Tibial nerve (tissue), 4 donors: ENCODE measurements at regions not wholly inside any gene's neighbourhood (a gene's known extent, or its start where the extent isn't known, plus 50 kb on each side); places are given as distances from the start of the nearest gene placed in this dataset.

ENCODE experiments used
- DNase-seq, 2 donors: peaks; one replicate each; pipeline ENCODE4 v3.0.0-alpha.2; 2019; ENCODE audit warnings: low spot score in 2 of 2
- H3K27ac ChIP-seq, 4 donors: fragments of 200-600 bp; sonication (generic) in 3 of 4; one replicate each; pipeline ENCODE4 v1.5.1; 2017 to 2019; ENCODE audit warnings: mild to moderate bottlenecking in 1 of 4
- H3K27me3 ChIP-seq, 2 donors: fragments of 200-600 bp; sonication (generic) in 1 of 2; one replicate each; pipeline versions ENCODE4 v1.5.1 to v1.6.0; 2017 to 2019
- H3K36me3 ChIP-seq, 3 donors: fragments of 200-600 bp; sonication (generic); one replicate each; pipeline ENCODE4 v1.5.1; 2018 to 2019
- H3K4me1 ChIP-seq, 4 donors: fragments of 200-600 bp; sonication (generic) in 3 of 4; one replicate each; pipeline ENCODE4 v1.5.1; 2017 to 2019
- H3K4me3 ChIP-seq, 4 donors: fragments of 200-600 bp; sonication (generic) in 3 of 4; one replicate each; pipeline ENCODE4 v1.5.1; 2017 to 2019; ENCODE audit warnings: mild to moderate bottlenecking in 1 of 4, moderate library complexity in 1 of 4
- H3K9me3 ChIP-seq, 4 donors: fragments of 200-600 bp; sonication (generic) in 3 of 4; one replicate each; pipeline ENCODE4 v1.5.1; 2017 to 2019
- EP300 ChIP-seq, 2 donors: sonication (generic); formaldehyde crosslinking; IDR thresholded peaks; one replicate each; pipeline ENCODE4 v1.6.1; 2017; ENCODE audit warnings: antibody characterized with exemption in 2 of 2, mild to moderate bottlenecking in 1 of 2
- POLR2A ChIP-seq, 2 donors: fragments of 450-650 bp; IDR thresholded peaks; one replicate each; pipeline ENCODE4 v1.6.1; 2017; ENCODE audit warnings: antibody characterized with exemption in 2 of 2, mild to moderate bottlenecking in 2 of 2, moderate library complexity in 2 of 2
- WGBS, 2 donors: methylation state at CpG; one replicate each; pipeline ENCODE4 v1.1.5; 2018; 5-methylcytosine and 5-hydroxymethylcytosine counted together
- TF ChIP-seq, protein P1 (sequence below), 5 experiments: fragments of 200-600 bp in 3 of 5; fragments of 450-650 bp in 2 of 5; sonication (generic) in 3 of 5; IDR thresholded peaks; one replicate each; pipeline ENCODE4 v1.5.1; 2016 to 2019; ENCODE audit warnings: antibody characterized with exemption in 5 of 5, mild to moderate bottlenecking in 3 of 5, moderate library complexity in 2 of 5

DNA sequence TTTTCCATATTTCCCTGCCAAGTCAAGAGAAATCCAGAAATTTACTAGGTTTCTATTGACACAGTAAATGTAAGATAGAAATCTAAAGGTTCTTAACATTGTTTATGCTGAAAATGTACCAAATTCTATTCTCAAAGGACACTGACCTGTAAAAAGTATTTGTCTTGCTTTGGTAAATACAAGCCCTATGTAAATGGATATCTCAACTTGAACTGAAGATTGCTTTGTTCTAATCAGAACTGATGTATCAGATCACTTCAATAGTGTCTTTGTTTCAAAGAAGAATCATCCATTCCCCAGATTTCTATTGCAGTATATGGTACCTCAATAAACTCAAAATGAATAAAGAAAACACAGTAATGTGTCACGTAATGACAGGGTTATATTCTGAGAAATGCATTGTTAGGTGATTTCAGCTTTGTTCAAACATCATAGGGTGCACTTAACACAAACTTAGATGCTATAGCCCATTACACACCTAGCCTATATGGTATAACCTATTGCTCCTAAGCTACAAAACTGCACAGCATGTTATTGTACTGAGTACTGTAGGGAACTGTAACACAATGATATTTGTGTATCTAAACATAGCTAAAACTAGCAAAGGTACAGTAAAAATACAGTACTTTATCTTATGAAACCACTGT, 143.5 kb upstream of the NECTIN3 start:
- H3K4me3 ChIP-seq, result no peak overlapping the region

DNA sequence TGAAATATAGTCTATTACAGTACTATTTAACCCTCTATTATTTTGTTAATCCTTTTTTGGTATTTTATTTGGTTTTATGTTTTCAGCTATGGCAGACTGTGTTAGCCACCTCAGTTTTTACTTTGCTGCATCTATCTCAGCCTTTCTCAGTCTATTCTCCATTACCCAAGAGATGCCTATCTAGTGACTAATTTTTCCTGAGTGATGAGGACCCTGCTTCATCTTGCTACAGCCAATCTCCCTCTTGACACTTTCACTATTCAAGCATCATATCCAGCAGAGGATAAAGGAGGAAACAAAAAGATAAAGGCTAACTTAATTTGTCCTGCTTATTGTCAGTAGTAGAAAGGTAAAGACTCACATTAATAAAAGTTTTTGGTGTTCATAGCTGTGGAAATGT, 141.8 kb upstream of the NECTIN3 start:
- Histone ChIP-seq H3K36me3 (no peaks in the 10 kb centered on the region), H3K4me1 (no peaks in the 10 kb centered on the region), H3K27me3 (no peaks in the 10 kb centered on the region), H3K4me3 (no peak overlapping the region), H3K27ac (no peak overlapping the region), H3K9me3 (no peaks in the 10 kb centered on the region)
- TF ChIP-seq, protein P1, sequence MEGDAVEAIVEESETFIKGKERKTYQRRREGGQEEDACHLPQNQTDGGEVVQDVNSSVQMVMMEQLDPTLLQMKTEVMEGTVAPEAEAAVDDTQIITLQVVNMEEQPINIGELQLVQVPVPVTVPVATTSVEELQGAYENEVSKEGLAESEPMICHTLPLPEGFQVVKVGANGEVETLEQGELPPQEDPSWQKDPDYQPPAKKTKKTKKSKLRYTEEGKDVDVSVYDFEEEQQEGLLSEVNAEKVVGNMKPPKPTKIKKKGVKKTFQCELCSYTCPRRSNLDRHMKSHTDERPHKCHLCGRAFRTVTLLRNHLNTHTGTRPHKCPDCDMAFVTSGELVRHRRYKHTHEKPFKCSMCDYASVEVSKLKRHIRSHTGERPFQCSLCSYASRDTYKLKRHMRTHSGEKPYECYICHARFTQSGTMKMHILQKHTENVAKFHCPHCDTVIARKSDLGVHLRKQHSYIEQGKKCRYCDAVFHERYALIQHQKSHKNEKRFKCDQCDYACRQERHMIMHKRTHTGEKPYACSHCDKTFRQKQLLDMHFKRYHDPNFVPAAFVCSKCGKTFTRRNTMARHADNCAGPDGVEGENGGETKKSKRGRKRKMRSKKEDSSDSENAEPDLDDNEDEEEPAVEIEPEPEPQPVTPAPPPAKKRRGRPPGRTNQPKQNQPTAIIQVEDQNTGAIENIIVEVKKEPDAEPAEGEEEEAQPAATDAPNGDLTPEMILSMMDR (IDR thresholded peaks at IDR 0.05), result no peak
- TF ChIP-seq POLR2A (IDR thresholded peaks at IDR 0.05), result no peak
- no peak for TF ChIP-seq EP300 (IDR thresholded peaks at IDR 0.05)
- DNase-seq, result no peak

More for the DNA sequence above, 143.5 kb upstream of the NECTIN3 start:
- Histone ChIP-seq H3K27me3 (no peaks in the 10 kb centered on the region), H3K36me3 (no peaks in the 10 kb centered on the region), H3K9me3 (no peaks in the 10 kb centered on the region), H3K4me1 (no peaks in the 10 kb centered on the region), H3K27ac (no peak overlapping the region)
- 35 to 41% methylated on average over 1 of the region's 1 CpG for WGBS, 2 donors
- DNase-seq, result no peak
- TF ChIP-seq, protein P1 (IDR thresholded peaks at IDR 0.05), result no peak
- TF ChIP-seq POLR2A (IDR thresholded peaks at IDR 0.05), result no peak
- no peak for TF ChIP-seq EP300 (IDR thresholded peaks at IDR 0.05)

DNA sequence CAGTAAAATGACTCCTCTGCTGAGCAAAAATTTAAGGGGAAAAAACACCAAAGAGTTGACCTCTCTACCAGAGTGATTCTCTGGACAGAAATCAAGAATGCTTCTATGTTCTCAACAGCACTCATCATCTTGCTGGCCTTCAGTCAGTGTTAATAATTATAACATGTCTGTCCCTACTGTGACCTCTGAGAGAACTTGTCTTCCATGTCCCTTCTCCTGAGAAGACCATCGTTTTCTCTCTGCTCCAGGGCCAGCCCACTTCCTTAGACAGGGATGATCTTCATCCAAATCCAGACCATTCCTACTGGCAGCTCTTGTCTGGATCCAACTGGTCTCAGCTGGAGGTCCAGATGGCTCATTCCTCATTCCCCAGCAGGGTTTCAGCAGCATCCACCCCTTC, 139.0 kb upstream of the NECTIN3 start:
- 21 to 58% methylated on average over 1 of the region's 1 CpG for WGBS, 2 donors

GRCh38 chr3:110933821-110934426, 137.7 kb upstream of the NECTIN3 start:
- no peak for DNase-seq
- H3K27me3 ChIP-seq, result no peaks in the 10 kb centered on the region
- H3K4me3 ChIP-seq, result no peak overlapping the region
- TF ChIP-seq POLR2A (IDR thresholded peaks at IDR 0.05), result no peak
- TF ChIP-seq, protein P1 (IDR thresholded peaks at IDR 0.05), result no peak
- TF ChIP-seq EP300 (IDR thresholded peaks at IDR 0.05), result no peak
- WGBS, 2 donors, result 66 to 68% methylated on average over 4 of the region's 4 CpGs
- H3K36me3 ChIP-seq, result no peaks in the 10 kb centered on the region
- H3K9me3 ChIP-seq, result no peaks in the 10 kb centered on the region
- no peaks in the 10 kb centered on the region for H3K4me1 ChIP-seq
- H3K27ac ChIP-seq, result no peak overlapping the region

More for the DNA sequence above, 139.0 kb upstream of the NECTIN3 start:
- DNase-seq, result no peak
- H3K27ac ChIP-seq, result no peak overlapping the region
- H3K27me3 ChIP-seq, result no peaks in the 10 kb centered on the region
- TF ChIP-seq, protein P1 (IDR thresholded peaks at IDR 0.05), result no peak
- TF ChIP-seq POLR2A (IDR thresholded peaks at IDR 0.05) (no peak), EP300 (IDR thresholded peaks at IDR 0.05) (no peak)
- no peaks in the 10 kb centered on the region for H3K4me1 ChIP-seq
- no peaks in the 10 kb centered on the region for H3K36me3 ChIP-seq
- H3K9me3 ChIP-seq, result no peaks in the 10 kb centered on the region
- H3K4me3 ChIP-seq, result no peak overlapping the region

- DNase-seq, result no peak
- TF ChIP-seq POLR2A (IDR thresholded peaks at IDR 0.05), result no peak
- TF ChIP-seq, protein P1 (IDR thresholded peaks at IDR 0.05), result no peak
- TF ChIP-seq EP300 (IDR thresholded peaks at IDR 0.05), result no peak
- peaks cover 0 to 9% (median 0%) of the 10 kb centered on the region in 4 donors for H3K9me3 ChIP-seq
- no peak overlapping the region for H3K4me3 ChIP-seq
- no peaks in the 10 kb centered on the region for H3K27me3 ChIP-seq
- no peaks in the 10 kb centered on the region for H3K36me3 ChIP-seq
- H3K4me1 ChIP-seq, result no peaks in the 10 kb centered on the region
- H3K27ac ChIP-seq, result no peak overlapping the region
Observed at GRCh38 chr3:110938629-110939028, 133.0 kb upstream of the NECTIN3 start.
